ENCODE measurements at regions not wholly inside any gene's neighbourhood (a gene's known extent, or its start where the extent isn't known, plus 50 kb on each side); places are given as distances from the start of the nearest gene placed in this dataset.
"Not testable (repeated sequence)": the region's sequence is repeated elsewhere in the genome, so short reads cannot be mapped to it uniquely, and the experiment has no call there.

GRCh38 chr11:23869671-23870070 is 627.2 kb upstream of the LUZP2 start:
- no peak for DNase-seq (ENCODE audit: low spot score)

- DNase-seq (ENCODE audit: low spot score): no peak
Observed at GRCh38 chr11:23873406-23873805, 623.4 kb upstream of the LUZP2 start.

- no peak for DNase-seq (ENCODE audit: low spot score)
Observed at GRCh38 chr11:23875176-23875850, 621.5 kb upstream of the LUZP2 start.

- not testable (repeated sequence) for DNase-seq (ENCODE audit: low spot score)
Observed at GRCh38 chr11:23883426-23884048, 613.3 kb upstream of the LUZP2 start.

- DNase-seq (ENCODE audit: low spot score): no peak
Observed at GRCh38 chr11:23884341-23884740, 612.5 kb upstream of the LUZP2 start.

GRCh38 chr11:23885801-23886200 is 611.1 kb upstream of the LUZP2 start:
- no peak for DNase-seq (ENCODE audit: low spot score)

- not testable (repeated sequence) for DNase-seq (ENCODE audit: low spot score)
Observed at GRCh38 chr11:23887122-23887521, 609.7 kb upstream of the LUZP2 start.

GRCh38 chr11:23893126-23893525 is 603.7 kb upstream of the LUZP2 start:
- no peak for DNase-seq (ENCODE audit: low spot score)

- no peak for DNase-seq (ENCODE audit: low spot score)
Observed at GRCh38 chr11:23897453-23898286, 599.2 kb upstream of the LUZP2 start.

- DNase-seq (ENCODE audit: low spot score): no peak
Observed at GRCh38 chr11:23903044-23903704, 593.7 kb upstream of the LUZP2 start.

GRCh38 chr11:23919455-23919854 is 577.4 kb upstream of the LUZP2 start:
- DNase-seq (ENCODE audit: low spot score): no peak

GRCh38 chr11:23923357-23923756 is 573.5 kb upstream of the LUZP2 start:
- DNase-seq (ENCODE audit: low spot score): no peak

GRCh38 chr11:23924226-23924625 is 572.6 kb upstream of the LUZP2 start:
- DNase-seq (ENCODE audit: low spot score): no peak

GRCh38 chr11:23931443-23931842 is 565.4 kb upstream of the LUZP2 start:
- DNase-seq (ENCODE audit: low spot score): no peak

GRCh38 chr11:23932485-23932898 is 564.4 kb upstream of the LUZP2 start:
- DNase-seq (ENCODE audit: low spot score): no peak

GRCh38 chr11:23933721-23934120 is 563.1 kb upstream of the LUZP2 start:
- DNase-seq (ENCODE audit: low spot score): no peak

GRCh38 chr11:23934671-23935270 is 562.1 kb upstream of the LUZP2 start:
- not testable (repeated sequence) for DNase-seq (ENCODE audit: low spot score)

- DNase-seq (ENCODE audit: low spot score): not testable (repeated sequence)
Observed at GRCh38 chr11:23942117-23942815, 554.6 kb upstream of the LUZP2 start.

- DNase-seq (ENCODE audit: low spot score): no peak
Observed at GRCh38 chr11:23944923-23945322, 551.9 kb upstream of the LUZP2 start.

GRCh38 chr11:23947883-23948282 is 549.0 kb upstream of the LUZP2 start:
- no peak for DNase-seq (ENCODE audit: low spot score)

- DNase-seq (ENCODE audit: low spot score): no peak
Observed at GRCh38 chr11:23948851-23949250, 548.0 kb upstream of the LUZP2 start.
